ENCODE measurements at regions not wholly inside any gene's neighbourhood (a gene's known extent, or its start where the extent isn't known, plus 50 kb on each side); places are given as distances from the start of the nearest gene placed in this dataset.

DNA sequence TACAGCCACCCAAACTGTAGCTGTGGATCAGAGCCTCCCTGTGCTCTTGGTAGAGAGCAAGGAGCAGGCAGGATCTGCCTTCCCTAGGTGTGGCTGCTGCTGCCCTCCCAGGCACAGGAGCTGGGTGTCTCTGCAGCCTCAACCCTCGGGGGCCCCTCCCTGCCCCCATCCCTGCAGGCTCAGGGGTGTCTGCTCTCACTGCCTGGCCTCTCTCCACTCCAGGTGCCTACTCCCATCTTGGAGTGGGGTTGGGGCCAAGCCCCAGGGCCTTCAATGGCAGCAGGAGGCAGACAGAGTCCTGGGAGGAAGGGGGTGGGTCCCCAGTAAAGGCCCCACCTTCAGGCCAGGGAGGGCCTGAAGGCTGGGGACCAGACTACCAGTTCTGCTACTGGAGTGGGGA, 189.7 kb upstream of the OSR1 start:
- no peak for TF ChIP-seq CTCF (IDR thresholded peaks at IDR 0.05; ENCODE audit: low read length)
- TF ChIP-seq EZH2 (IDR thresholded peaks at IDR 0.05; ENCODE audit: borderline replicate concordance, low read length): no peak

Data from OCI-LY1 (cell line).